ENCODE measurements at regions not wholly inside any gene's neighbourhood (a gene's known extent, or its start where the extent isn't known, plus 50 kb on each side); places are given as distances from the start of the nearest gene placed in this dataset.
"Not testable (repeated sequence)": the region's sequence is repeated elsewhere in the genome, so short reads cannot be mapped to it uniquely, and the experiment has no call there.

DNA sequence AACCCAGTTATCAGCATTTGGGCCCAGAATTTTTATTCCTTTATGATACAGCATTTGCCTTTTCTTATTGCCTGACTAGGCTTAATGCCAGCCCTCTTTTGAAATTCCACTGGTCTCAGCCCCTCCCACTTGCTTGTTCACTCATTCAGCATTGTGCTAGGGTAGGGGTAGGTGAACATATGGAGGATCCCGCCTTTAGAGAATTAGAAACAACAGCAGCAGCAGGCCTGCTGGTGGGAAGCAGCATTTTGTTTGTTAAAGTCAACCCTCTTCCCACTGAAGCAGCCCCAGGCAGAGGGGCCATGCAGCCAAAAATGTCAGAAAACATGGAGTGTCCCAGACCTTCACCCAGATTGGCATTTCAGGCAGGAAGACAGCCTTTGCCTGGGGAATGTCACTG lies 1355.2 kb downstream of the CDH8 start:
- no peak for DNase-seq (ENCODE audit: low read depth in 2 of 2)

DNA sequence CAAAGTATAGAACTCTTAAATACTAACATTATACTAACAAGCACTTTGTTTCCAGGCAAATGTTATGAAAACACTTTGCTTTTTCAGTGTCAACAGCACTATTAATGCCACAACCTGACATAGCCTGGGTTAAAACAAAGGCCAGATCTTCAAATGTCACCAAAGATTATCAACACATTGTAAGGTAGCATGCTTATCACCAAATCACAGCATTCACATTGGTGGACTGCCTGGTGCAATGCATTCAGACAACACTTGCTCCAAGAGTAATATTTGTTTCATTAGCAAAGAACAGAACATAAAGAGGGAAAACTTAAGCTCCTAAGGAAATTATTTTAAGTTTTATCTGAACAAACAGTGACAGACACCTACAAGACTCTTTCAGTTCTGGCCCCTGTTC lies 1361.2 kb downstream of the CDH8 start:
- no peak for DNase-seq (ENCODE audit: low read depth in 2 of 2)

DNA sequence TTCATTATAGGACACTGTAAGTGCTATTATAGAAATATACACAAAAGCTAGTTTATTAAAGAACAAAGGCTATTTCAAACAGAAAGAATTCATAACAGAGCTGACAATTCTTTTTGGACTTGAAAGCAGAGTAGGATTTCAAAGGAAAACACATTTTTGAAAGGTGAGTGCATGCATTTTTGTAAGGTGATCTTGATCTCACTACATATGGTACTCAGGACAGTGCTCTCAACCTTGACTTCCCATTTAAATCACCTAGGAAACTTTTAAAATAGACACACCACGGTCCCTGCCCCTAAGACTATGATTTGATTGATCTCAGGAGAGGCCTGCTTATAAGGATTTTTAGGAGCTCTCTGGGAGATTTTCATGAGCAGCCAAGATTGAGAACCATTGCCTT lies 1362.0 kb downstream of the CDH8 start:
- DNase-seq (ENCODE audit: low read depth in 2 of 2): no peak

DNA sequence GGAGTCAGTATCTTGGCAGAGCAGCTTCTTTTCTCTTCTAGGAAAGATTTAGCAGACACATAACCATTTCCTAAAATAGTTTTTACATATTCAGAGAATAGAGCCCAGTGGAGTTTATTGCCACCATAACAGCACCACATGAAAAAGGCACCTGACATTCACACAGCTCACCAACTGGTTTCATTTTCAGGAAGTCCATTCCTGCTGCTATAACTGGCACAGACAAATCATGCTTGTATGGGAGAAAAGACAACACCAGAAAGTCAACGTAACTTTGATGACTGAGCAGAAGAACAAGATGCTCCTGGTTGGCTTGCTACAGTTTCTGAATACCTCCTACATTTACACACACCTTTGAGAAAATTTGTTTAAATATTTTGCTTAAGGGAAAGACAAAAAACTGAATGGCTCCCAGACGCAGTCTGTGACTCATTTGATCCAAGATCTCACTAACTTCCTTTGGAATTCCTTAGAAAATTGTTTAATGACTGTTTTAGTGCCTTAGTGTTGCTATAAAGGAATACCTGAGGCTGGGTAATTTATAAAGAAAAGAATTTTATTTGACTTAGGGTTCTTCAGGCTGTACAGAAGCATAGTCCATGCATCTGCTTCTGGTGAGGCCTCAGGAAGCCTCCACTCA lies 1380.6 kb downstream of the CDH8 start:
- no peak for DNase-seq (ENCODE audit: low read depth in 2 of 2)

DNA sequence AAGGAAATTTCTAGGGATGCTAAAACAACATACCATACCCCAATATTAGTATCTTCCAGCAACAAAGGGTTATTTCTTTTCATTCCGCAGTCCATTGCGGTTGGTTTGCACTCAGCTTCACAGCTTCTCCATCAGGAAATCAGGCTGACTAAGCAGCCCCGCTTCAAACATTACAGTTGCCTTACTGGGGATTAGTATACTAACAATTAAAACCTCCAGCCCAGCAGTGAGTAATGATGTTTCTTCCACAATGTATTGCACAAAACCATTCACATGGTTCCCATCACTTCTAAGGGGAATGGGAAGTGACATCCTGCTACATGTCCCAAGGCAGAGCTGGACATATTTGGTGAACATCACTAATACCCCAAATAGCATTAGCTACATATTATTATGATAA lies 1384.9 kb downstream of the CDH8 start:
- DNase-seq (ENCODE audit: low read depth in 2 of 2): no peak

DNA sequence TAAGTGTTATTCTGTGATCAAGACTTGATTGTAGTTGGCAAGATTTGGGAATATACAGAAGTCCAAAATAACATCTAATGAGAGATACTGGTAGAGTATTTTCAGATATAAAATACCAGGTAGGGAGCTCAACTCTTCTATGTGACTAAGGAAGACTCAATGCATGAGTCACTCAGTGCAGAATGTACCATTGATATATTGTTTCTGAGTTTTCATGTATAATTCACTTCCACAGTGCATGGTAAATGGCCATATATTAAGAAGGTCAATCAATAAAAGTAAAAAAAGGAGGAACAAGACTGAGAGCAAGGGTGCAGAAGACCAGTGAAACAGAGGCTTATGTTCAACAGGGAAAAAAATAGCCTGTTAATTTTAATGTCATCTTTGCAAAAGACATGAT lies 1387.9 kb downstream of the CDH8 start:
- no peak for DNase-seq (ENCODE audit: low read depth in 2 of 2)

DNA sequence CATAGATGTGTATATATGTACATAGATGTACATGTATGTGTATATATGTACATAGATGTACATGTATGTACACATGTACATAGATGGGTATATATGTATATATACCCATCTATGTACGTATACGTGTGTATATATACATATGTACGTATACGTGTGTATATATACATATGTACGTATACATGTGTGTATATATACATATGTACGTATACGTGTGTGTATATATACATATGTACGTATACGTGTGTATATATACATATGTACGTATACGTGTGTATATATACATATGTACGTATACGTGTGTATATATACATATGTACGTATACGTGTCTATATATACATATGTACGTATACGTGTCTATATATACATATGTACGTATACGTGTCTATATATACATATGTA lies 1388.8 kb downstream of the CDH8 start:
- DNase-seq (ENCODE audit: low read depth in 2 of 2): not testable (repeated sequence)

DNA sequence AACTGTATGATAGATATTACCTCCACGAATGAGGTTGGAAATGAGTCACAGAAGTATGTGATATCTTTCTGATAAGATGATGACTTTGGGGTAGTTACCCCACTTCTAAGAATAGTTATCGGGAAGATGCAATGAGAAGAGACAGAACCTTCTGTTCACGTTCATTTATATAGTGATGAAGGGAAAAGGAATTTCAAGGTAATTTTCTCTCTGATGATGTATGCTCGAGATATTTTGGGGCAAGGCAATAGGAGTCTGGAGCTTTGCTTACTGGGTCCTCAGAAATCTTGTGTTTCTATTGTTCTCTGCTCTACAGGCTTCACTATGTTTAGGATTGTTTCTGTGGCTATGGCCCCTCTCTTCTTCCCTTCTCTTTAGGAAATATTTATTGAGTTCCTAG lies 1389.6 kb downstream of the CDH8 start:
- no peak for DNase-seq (ENCODE audit: low read depth in 2 of 2)

DNA sequence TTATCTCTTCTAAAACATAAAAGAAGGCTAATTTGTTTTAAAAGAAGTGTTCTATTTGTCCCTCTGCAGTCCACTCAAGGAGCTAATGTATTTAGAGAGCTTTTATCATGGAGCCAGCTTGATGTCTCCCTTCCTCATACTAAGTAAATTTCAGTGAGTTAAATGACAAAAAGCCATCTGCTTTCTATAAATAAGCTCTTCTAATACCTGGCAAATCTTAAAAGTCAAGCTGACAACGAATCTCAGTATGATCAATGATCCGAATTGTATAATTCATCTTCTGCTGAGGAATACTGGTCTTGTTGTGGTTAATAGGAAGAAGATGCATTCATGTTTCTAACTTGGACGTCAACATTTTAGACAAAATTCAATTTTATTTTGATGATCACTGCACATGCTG lies 1390.7 kb downstream of the CDH8 start:
- no peak for DNase-seq (ENCODE audit: low read depth in 2 of 2)

DNA sequence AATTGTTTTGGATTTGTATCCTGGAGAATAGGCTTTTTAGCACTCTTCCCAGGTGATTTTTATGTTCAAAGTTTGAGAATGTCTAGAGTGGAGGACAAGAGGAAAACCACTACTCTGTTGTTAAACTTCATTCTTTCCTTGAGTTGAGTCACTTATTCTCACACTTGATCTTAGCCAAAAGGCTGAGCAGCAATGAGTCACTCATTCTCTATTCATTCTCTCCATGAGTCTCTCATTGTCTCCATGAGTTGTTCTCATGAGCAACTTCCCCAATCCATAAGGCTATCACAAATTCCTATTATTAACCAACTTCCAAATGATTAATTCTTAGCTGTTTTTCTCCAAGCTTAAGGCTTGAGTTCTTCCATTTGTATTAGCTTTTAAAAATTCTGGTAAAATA lies 1393.3 kb downstream of the CDH8 start:
- DNase-seq (ENCODE audit: low read depth in 2 of 2): no peak

DNA sequence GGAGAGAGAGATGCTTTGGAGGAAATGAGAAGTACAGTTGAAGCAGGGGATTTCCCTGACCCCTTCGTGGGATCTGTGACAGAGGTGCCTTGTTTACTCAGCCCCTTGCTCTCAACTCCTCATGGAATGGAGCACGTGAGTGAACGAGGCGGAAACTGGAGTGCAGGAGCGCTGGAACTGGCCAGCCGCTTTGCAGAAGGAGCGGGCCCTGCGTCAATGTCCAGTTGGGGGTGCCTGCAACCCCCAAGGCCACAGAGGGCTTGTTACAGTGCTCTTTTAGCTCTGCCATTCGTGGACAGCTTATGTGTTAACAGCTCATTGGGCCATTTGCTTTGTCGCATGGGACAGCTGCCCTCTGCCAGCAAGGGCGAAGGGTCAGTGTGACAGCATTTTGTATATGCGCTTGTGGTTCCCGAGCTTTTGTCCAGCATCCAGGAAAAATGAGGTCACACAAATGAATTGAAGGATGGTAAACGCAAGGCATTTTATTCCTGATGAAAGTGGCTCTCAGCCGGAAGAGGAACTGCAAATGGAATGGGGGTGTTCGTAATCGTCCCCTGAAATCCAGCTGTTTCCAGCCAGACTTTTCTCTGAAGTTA lies 1395.1 kb downstream of the CDH8 start:
- DNase-seq (ENCODE audit: low read depth in 2 of 2): no peak

DNA sequence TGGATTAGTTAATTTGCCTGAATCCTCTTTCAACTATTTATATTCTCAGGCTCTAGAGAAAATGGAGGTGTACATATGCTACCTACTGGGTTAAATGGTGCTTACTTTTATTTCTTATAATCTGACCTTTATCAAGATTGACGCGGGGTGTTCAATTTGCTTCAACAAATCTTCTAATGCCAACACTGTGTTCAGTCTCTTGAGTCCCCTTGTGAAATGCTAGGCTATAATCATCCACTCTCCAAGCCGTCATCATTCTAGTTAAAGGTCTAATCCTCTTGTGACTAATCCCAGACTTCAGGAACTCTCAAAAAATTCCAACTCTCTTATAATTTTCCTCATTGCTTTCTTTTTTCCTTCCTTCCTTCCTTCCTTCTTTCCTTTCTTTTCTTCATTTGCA lies 1396.2 kb downstream of the CDH8 start:
- no peak for DNase-seq (ENCODE audit: low read depth in 2 of 2)

DNA sequence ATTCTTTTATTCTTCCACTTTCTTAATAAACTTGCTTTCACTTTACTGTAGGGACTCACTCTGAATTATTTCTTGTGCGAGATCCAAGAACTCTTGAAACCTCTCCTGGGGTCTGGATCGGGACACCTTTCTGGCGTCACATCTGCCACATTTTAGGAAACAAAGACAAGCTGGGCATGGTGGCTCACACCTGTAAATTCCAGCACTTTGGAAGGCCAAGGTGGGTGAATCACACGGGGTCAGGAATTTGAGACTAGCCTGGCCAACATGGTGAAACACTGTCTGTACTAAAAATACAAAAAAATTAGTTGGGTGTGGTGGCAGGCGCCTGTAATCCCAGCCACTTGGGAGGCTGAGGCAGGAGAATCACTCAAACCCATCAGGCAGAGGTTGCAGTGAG lies 1399.6 kb downstream of the CDH8 start:
- DNase-seq (ENCODE audit: low read depth in 2 of 2): not testable (repeated sequence)

DNA sequence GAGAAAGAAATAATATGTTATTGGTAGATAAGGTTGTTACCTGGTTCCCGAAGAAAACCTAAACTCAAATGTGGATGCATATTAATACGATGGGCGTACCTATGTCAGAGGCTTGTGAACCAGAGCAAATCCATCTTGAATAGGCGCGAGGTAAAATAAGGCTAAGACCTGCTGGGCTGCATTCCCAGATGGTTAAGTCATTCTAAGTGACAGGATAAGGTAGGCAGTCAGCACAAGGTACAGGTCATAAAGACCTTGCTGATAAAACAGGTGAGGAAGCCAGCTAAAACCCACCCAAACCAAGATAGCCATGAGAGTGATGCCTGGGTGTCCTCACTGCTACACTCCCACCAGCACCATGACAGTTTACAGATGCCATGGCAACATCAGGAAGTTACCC lies 1400.1 kb downstream of the CDH8 start:
- DNase-seq (ENCODE audit: low read depth in 2 of 2): no peak

DNA sequence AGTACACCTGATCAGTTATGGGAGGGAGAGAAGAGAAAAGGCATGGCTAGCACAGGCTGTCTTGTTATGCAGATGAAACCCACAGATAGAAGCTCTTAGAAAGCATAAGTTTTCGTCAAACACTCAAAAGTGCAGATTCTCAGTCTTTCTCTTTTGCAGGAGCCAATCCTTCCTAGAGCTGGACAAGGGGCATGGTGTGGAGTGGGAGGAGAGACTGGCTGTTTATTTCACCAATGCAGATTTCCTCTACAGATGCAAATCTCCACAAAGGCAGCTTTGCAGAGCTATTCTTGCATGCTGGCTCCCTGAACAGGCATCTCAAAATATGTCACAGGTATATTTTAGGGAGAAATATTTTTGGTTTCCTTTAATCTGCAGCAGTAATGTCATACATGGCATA lies 1400.7 kb downstream of the CDH8 start:
- no peak for DNase-seq (ENCODE audit: low read depth in 2 of 2)

DNA sequence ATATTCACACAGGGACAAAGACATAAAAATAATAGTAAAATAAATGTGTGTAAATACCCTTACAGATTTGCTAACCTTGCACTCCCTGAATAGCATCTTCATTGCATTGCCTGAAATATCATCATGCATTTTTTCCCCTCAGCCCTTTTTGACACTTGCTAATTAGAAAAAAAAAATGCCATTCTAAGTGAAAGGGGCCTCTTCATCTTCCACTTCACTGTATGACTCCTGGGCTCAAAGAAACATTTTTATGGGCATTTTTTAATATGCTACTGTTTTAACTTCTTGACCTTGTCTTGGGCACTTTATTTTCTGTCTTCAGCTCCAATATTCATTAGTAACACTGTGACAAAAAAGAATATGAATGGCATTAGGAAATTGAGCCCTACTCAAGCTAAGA lies 1424.4 kb downstream of the CDH8 start:
- DNase-seq (ENCODE audit: low read depth in 2 of 2): no peak

DNA sequence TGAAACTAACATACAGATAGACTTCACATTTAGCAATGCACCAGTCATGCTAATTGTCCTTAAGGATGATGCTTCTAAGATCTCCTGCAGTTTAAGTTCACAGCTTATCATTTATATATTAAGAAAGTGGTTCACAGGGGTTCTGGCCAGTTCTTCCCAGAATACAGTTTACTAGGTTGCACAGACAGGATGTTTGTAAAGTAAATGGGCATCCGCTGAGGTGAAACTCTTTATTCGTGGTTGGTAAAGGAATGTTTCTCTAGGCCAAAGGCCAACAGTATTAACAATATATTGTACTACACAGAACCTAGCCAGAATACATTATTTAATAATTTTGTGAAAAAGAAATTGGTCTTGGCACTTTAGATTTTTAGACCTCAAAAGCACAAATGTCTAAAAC lies 1427.3 kb downstream of the CDH8 start:
- no peak for DNase-seq (ENCODE audit: low read depth in 2 of 2)

DNA sequence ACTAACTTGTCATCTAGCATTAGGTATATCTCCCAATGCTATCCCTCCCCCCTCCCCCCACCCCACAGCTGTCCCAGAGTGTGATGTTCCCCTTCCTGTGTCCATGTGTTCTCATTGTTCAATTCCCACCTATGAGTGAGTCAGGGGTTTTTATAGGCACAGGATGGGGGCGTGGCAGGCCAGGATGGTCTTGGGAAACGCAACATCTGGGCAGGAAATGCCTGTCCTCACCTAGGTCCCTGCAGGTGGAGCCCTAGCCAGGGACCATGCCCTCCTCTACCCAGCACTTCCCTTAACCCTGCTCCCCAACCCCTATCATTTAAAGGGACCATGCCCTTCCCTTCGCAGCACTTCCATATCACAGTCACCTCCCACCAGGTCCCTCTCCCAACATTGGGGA lies 1430.6 kb downstream of the CDH8 start:
- not testable (repeated sequence) for DNase-seq (ENCODE audit: low read depth in 2 of 2)

DNA sequence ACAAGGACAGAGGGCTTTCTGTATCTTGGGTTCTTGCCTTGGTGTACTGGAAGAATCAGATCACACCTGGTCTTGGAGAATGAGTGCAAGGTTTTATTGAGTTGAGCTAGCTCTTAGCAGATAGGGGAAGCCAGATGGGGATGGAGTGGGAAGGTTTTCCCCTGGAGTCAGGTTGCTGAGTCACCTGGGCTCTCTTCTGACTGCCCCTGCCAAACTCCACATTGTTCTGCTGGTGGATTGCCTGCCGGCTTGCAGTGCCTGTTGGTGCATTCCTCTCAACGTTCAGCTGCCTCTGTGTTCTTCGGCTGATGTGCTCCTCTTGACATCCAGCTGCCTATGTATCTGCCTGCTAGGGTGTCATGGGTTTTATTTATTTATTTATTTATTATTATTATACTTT lies 1431.1 kb downstream of the CDH8 start:
- no peak for DNase-seq (ENCODE audit: low read depth in 2 of 2)

DNA sequence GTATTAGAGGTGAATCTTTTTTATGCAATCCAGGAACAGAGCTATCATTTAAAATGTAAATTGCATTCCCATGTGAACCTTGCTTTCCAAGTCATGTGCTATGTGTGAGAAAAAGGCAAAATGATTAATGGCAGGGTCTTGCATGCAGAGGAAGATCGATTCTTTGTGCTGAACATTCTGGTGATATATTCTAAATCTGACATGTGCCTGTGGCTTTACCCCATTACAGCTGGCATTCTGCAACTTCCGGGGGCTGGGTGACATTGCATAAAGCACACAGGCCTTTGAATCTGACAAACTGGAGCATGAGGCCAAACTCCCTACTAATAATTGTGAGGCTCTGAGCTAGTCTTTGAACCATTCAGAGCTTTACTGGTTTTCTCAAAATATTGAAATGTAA lies 1449.7 kb downstream of the CDH8 start:
- DNase-seq (ENCODE audit: low read depth in 2 of 2): no peak

DNA sequence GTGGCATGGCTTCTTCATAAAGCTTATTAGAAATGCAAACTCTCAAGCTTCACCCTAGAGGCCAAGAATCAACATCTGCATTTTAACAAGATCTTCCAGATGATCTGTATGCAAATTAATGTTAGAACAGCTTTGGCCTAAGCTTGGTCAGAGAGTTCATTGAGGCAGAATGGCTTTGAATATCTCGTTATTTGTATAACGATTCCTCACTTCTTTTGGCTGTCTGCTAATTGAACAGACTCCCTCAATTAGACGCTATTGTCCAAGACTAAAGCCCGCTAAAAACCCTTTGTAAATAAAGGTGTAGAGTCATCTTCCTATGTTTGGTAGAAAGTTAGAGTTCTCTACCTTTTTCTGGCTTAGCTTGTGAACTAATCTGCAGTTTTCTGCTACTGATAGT lies 1453.7 kb downstream of the CDH8 start:
- no peak for DNase-seq (ENCODE audit: low read depth in 2 of 2)

DNA sequence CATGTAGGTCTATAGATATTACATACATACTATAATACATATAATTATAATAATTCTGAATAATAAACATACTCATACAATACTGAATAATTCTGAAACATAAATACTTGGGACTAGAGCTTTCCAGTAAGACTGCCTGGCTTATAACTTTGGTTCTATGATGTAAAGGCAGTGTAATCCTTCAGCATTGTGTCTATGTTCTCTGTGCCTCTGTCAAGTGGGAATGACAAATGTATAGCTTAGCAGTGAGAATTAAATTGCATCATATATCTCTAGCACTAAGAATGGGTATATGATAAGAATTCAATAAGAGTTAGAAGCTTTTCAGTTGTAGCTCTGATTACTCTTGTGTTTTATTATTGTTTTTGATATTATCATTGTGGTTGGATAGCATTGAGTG lies 1469.3 kb downstream of the CDH8 start:
- DNase-seq (ENCODE audit: low read depth in 2 of 2): no peak

DNA sequence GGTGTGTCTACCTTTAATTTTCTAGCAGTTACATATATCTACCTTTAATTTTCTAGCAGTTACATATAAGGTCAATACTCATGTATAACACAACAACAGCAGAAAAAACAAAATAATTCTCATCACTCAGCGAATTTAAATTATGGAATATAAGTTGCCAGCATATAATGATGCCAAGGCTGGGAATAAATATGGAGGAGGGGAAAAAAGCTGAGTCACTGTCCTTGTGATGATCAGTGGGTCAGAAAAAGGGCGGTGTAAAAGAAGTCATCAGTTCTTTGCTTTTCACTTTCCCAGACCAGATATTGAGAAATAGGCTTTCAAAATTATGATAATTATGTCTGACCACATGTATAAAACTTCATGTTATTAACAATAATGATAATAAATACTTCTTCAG lies 1471.7 kb downstream of the CDH8 start:
- no peak for DNase-seq (ENCODE audit: low read depth in 2 of 2)

DNA sequence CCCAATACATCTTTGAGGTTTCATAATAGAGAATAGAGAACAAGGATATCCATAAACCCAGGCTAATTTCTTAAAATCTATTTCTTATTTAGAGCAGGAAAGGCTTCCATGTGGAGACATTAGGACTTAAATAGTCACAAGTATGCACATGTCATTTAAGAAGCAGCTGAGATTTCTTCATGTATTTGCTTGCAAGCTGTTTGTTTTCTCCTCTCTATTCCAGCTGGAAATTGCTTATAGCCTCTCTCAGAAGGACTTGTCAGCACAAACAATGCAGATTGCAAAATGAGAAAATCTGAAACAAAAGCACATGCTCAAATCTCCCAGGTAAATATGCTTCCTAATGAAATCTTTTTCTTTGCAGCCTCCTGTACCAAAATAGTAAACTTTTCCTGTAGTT lies 1473.1 kb downstream of the CDH8 start:
- no peak for DNase-seq (ENCODE audit: low read depth in 2 of 2)

Measured in stimulated activated CD4-positive, alpha-beta T cell treated with anti-CD3 and anti-CD28 coated beads, Interleukin-4, amount 100 ng/mL, for 48 hours (primary cell).